ENCODE measurements at regions not wholly inside any gene's neighbourhood (a gene's known extent, or its start where the extent isn't known, plus 50 kb on each side); places are given as distances from the start of the nearest gene placed in this dataset.

DNA sequence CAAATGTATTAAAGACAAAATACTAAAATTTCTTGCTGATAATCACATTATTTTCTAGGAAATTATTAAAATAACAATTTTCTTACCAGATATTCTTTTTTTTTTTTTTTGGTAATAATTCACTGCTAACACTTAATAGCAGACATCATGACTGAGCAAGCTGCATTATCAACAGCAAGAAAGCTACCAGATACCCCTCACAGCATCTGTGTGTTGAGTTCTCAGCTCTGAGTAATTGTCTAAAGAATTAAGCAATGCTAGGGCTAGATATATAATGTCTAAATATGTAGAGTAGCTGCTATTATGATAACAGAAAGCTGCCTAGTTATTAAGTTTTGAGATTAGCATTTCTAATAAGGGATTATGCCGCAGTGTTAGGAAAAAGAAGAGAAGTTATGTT is 754.3 kb upstream of the PKDCC start:
- no peaks in the 10 kb centered on the region for H3K4me1 ChIP-seq
- H3K9me3 ChIP-seq = no peaks in the 10 kb centered on the region
- H3K27ac ChIP-seq = no peak overlapping the region
- DNase-seq (no peak), ATAC-seq (no peak)
- no peak overlapping the region for H3K4me3 ChIP-seq
- WGBS, 3 donors = 94 to 97% (median 97%) methylated on average over 1 of the region's 1 CpG
- no peaks in the 10 kb centered on the region for H3K27me3 ChIP-seq (ENCODE audit: insufficient read depth in 3 of 3, low read length in 2 of 3)
- TF ChIP-seq, protein P1, sequence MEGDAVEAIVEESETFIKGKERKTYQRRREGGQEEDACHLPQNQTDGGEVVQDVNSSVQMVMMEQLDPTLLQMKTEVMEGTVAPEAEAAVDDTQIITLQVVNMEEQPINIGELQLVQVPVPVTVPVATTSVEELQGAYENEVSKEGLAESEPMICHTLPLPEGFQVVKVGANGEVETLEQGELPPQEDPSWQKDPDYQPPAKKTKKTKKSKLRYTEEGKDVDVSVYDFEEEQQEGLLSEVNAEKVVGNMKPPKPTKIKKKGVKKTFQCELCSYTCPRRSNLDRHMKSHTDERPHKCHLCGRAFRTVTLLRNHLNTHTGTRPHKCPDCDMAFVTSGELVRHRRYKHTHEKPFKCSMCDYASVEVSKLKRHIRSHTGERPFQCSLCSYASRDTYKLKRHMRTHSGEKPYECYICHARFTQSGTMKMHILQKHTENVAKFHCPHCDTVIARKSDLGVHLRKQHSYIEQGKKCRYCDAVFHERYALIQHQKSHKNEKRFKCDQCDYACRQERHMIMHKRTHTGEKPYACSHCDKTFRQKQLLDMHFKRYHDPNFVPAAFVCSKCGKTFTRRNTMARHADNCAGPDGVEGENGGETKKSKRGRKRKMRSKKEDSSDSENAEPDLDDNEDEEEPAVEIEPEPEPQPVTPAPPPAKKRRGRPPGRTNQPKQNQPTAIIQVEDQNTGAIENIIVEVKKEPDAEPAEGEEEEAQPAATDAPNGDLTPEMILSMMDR (IDR thresholded peaks at IDR 0.05) = no peak
- intact Hi-C loops (cut with DNase I) = no loop called here
- H3K36me3 ChIP-seq (ENCODE audit: insufficient read depth in 1 of 2, low read depth in 1 of 2) = no peaks in the 10 kb centered on the region

DNA sequence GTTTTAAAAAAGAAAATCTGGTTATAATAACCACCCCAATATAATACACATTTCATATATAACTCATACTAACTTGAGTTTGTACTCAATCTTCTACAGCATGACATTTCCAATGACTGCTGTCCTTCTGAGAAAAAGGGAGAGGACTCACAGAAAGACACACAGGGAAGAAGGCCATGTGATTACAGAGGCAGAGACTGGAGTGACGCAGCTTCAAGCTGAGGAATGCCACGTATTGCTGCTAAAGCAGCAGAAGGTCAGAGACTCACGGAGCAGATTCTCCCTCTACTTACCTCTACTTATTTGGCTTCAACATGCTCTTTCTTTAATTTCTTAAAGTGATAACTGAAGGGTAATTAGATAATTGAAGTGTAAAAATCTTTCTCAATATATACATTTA is 753.5 kb upstream of the PKDCC start:
- Histone ChIP-seq H3K27ac (no peak overlapping the region), H3K36me3 (ENCODE audit: insufficient read depth in 1 of 2, low read depth in 1 of 2) (no peaks in the 10 kb centered on the region), H3K9me3 (no peaks in the 10 kb centered on the region), H3K4me3 (no peak overlapping the region), H3K27me3 (ENCODE audit: insufficient read depth in 3 of 3, low read length in 2 of 3) (no peaks in the 10 kb centered on the region), H3K4me1 (no peaks in the 10 kb centered on the region)
- intact Hi-C loops (cut with DNase I) = no loop called here
- 39 to 57% (median 56%) methylated on average over 3 of the region's 3 CpGs for WGBS, 3 donors
- DNase-seq = no peak
- TF ChIP-seq, protein P1 (IDR thresholded peaks at IDR 0.05) = no peak
- ATAC-seq = no peak

DNA sequence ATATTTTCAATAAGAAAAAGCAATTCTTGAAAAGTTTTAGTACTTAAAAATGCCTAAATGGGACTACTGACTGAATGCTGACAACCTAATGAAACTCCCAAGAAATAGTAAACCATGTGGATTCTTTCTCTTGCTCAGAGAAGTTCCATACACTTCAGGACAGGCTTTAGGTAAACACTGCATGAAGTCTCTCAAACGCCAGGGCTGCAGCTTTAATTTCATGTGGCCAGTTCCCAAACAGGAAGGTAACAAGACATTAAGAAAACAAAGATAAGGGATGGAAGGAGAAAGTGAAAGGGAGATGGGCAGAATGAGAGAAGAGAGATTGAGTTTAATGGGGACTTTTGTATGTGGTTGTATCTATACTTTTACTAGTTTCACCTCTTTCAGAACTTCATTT is 734.7 kb upstream of the PKDCC start:
- TF ChIP-seq, protein P1 (IDR thresholded peaks at IDR 0.05) = no peak
- WGBS, 3 donors = 23 to 33% (median 26%) methylated on average over 1 of the region's 1 CpG

DNA sequence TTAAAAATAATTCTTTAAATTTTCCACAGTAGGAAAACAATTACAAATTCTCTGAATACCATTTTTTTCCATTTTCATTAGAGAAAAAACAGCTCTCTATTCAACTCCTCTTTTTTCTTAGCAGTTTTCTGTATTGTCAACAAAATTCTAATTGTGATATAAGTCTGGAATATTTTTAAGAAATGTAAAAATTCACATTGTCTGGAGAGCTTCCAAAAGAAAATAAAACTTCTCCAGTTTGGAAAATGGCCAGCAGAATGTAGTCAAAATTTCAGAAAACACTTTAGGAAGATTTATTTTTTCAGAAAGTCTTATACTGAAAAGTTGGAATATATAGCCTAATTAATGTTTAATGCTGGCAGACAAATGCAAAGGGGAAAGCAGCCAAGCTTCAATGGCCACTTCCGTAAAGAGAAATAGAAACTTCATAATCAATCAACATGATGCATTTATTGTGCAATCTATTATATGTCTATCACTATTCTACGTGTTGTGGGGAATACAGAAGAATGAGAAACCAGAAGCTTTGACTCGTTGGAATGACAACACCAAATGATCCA is 733.2 kb upstream of the PKDCC start:
- ATAC-seq (no peak), DNase-seq (no peak)
- Histone ChIP-seq H3K27ac (no peak overlapping the region), H3K4me3 (no peak overlapping the region), H3K4me1 (no peaks in the 10 kb centered on the region), H3K27me3 (ENCODE audit: insufficient read depth in 3 of 3, low read length in 2 of 3) (no peaks in the 10 kb centered on the region), H3K9me3 (no peaks in the 10 kb centered on the region), H3K36me3 (ENCODE audit: insufficient read depth in 1 of 2, low read depth in 1 of 2) (no peaks in the 10 kb centered on the region)
- TF ChIP-seq, protein P1 (IDR thresholded peaks at IDR 0.05) = no peak
- 51 to 82% (median 56%) methylated on average over 3 of the region's 3 CpGs for WGBS, 3 donors
- intact Hi-C loops (cut with DNase I) = no loop called here

More for the DNA sequence above, 734.7 kb upstream of the PKDCC start:
- ATAC-seq (no peak), DNase-seq (no peak)
- Histone ChIP-seq H3K4me3 (no peak overlapping the region), H3K4me1 (no peaks in the 10 kb centered on the region), H3K36me3 (ENCODE audit: insufficient read depth in 1 of 2, low read depth in 1 of 2) (no peaks in the 10 kb centered on the region), H3K9me3 (no peaks in the 10 kb centered on the region), H3K27ac (no peak overlapping the region), H3K27me3 (ENCODE audit: insufficient read depth in 3 of 3, low read length in 2 of 3) (no peaks in the 10 kb centered on the region)
- intact Hi-C loops (cut with DNase I) = no loop called here

DNA sequence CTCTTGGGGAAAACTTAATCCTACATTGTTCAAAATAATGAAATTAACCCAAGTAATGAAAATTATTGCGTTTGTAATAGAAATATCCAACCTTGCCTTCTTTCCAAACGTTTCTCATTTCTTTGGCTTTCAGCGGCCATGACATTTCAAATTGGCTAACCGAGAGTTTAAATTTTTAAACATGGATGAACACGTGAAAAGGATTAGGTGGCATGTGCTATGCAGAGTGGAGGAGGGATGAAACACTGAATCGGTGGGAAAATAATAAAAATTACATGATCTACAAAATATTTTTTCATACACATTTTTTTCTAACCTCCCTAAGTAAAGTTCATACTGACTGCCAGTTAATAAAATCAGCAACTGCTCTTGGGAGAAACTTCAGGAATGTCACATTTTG is 728.4 kb upstream of the PKDCC start:
- Histone ChIP-seq H3K4me3 (no peak overlapping the region), H3K27ac (no peak overlapping the region), H3K27me3 (ENCODE audit: insufficient read depth in 3 of 3, low read length in 2 of 3) (no peaks in the 10 kb centered on the region), H3K36me3 (ENCODE audit: insufficient read depth in 1 of 2, low read depth in 1 of 2) (no peaks in the 10 kb centered on the region), H3K4me1 (no peaks in the 10 kb centered on the region), H3K9me3 (no peaks in the 10 kb centered on the region)
- ATAC-seq (no peak), DNase-seq (no peak)
- intact Hi-C loops (cut with DNase I) = no loop called here
- WGBS, 3 donors = 70 to 73% (median 71%) methylated on average over 6 of the region's 6 CpGs
- TF ChIP-seq, protein P1 (IDR thresholded peaks at IDR 0.05) = no peak
